ENCODE measurements at regions not wholly inside any gene's neighbourhood (a gene's known extent, or its start where the extent isn't known, plus 50 kb on each side); places are given as distances from the start of the nearest gene placed in this dataset.

DNA sequence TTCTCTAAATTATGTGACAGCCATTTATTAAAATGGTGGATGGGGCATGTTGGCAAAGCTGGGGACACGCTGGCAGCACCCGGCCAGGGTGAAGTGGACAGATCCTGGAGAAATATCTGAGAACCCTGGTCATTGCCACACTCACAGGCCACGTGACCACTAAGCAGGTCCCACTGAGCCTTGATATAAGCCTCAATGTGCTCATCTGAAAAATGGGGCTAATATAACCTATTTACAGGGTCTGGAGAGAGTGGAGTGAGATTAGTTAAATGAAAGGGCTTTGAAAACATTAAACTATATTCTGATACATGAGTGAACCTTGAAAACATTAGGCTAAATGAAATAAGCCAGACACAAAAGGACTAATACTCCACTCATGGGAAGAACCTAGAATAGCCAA lies 108.9 kb downstream of the RBFOX3 start:
- DNase-seq (ENCODE audit: low read depth), result no peak

GRCh38 chr17:79500745-79501618 lies 109.9 kb downstream of the RBFOX3 start:
- no peak for DNase-seq (ENCODE audit: low read depth)

GRCh38 chr17:79498854-79499253 lies 112.0 kb downstream of the RBFOX3 start:
- DNase-seq (ENCODE audit: low read depth), result no peak

- DNase-seq (ENCODE audit: low read depth), result no peak
Observed at GRCh38 chr17:79497777-79498348, 113.0 kb downstream of the RBFOX3 start.

DNA sequence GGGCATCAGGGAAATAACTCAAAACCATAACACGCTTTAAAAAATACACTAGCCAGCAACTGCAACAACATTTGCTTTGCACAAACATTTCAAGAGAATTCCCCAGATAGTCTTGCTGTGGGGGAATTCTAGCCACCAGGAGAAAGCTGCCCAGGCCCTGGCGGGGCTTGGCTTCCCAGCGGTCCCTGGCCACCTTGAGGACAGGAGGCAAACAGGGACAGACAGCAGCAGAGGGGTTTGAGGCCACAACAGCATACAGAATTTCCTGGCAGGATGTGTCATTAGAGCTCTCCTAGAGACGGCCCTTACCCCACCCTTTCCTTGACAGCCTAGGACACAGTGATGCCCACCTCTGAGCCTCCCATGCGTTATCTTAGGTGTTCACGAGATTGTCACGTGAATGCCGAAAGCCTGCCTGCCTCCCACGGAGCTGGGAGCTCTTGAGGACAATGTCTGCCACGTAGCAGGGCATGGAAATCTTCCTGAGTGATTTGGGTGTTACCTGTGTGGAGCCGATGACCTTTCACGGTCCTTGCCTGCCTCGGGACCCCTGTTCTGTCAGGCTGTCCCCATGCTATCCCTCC lies 114.3 kb downstream of the RBFOX3 start:
- no peak for DNase-seq (ENCODE audit: low read depth)

DNA sequence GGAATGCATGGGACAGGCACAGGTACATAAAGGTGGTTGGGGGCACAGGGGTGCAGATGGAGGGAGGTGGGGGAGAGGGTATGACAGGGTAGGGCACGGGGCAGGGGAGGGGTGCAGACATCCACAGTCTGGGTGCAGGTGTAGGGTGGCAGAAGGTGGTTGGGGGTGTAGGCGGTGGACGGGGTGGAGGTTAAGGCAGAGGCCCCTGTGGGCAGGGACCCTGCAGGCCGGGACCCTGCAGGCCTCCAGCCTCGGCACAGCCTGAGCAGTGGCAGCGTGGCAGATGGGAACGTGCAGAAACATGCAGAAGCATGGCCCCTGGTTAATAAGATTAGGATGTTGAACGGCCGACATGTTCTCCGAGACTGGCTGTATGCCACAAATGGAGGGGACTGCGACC lies 115.2 kb downstream of the RBFOX3 start:
- no peak for DNase-seq (ENCODE audit: low read depth)

GRCh38 chr17:79491006-79491405 lies 119.8 kb downstream of the RBFOX3 start:
- no peak for DNase-seq (ENCODE audit: low read depth)

- no peak for DNase-seq (ENCODE audit: low read depth)
Observed at GRCh38 chr17:79490530-79490929, 120.3 kb downstream of the RBFOX3 start.

DNA sequence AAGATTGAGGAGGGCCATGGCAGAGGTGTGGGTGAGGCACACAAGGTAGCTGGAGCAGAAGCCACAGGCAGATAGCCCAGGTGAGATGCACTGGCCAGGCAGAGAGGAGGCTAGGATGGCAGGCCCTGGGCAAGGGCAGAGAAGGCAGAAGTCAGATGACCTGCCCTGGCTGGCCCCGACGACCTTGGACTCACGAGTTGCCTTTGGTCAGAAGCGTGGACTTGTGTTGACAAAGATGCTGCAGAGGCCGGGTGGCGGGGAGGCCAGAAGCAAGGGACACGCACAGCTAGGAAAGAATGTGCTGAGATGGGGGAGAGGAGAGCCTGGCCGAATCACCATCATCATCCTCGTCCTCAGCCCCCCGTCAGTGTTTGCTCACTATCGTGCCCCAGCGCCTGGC lies 123.7 kb downstream of the RBFOX3 start:
- no peak for DNase-seq (ENCODE audit: low read depth)

DNA sequence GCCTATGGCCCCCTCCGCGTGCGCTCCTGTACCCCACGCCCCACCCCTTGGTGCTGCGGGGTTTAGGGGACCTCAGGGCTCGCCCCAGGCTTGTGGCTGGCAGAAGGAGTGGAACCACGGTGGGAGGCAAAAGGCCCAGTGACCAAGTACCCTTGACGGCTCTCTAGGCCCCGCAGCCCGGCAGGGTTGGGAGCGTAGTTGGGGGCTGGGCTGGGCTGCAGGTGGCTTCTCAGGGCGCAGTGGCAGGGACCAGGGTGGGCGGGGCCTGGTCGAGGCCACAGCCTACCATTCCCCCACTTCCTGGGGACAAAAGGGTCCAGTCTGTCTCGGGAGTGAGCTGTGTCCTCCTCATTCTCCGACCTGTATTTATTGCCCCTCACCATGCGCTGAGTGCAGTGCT lies 124.9 kb downstream of the RBFOX3 start:
- DNase-seq (ENCODE audit: low read depth), result no peak

DNA sequence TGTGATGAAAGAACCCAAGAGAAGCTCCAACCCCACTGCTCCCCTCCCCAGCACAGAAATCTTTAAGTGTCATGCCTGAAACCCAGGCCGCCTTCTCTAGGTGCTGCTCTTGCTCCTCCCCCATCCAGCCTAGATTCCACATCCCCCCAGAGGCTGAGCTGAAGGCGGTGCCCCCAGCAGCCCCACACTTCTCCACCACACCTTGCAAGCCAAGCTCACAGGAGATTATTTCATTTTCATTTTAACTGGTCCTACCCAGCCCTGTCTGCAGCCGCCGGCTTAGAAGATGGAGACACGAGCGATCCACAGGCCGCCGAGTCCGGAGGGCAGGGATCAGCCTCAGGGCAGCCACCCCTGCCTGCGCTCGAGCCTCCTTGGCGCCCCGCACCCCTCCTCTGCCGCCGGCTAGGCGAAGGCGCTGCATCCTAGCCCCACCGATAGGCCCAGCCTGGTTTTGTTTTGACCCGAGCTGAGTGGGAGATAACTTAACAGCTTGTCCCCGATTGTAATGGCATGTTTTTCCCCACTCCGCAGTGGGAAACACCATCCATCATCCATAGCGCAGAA lies 125.3 kb downstream of the RBFOX3 start:
- no peak for DNase-seq (ENCODE audit: low read depth)

GRCh38 chr17:79484600-79485418 lies 126.0 kb downstream of the RBFOX3 start:
- no peak for DNase-seq (ENCODE audit: low read depth)

DNA sequence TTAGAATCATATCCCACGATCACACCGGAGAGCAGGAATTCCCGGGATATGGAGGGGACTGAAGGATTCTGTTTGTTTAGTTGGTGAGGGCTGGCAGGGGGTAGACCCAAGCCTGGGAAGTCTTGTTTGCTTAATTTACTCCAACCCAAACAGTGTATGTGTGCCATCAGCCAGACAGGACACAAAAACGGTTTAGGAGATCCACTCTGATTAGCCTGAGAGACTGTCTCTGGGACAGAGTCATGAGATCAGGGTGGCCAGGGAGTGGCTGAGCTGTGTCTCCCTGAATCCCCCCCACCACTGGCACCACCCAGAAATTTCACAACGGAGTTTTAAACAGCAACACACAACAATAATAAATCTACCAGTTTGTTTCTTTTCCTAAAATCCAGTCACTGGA lies 127.0 kb downstream of the RBFOX3 start:
- no peak for DNase-seq (ENCODE audit: low read depth)

GRCh38 chr17:79482727-79483521 lies 127.9 kb downstream of the RBFOX3 start:
- DNase-seq (ENCODE audit: low read depth), result no peak

- no peak for DNase-seq (ENCODE audit: low read depth)
Observed at GRCh38 chr17:79479876-79480275, 131.0 kb downstream of the RBFOX3 start.

DNA sequence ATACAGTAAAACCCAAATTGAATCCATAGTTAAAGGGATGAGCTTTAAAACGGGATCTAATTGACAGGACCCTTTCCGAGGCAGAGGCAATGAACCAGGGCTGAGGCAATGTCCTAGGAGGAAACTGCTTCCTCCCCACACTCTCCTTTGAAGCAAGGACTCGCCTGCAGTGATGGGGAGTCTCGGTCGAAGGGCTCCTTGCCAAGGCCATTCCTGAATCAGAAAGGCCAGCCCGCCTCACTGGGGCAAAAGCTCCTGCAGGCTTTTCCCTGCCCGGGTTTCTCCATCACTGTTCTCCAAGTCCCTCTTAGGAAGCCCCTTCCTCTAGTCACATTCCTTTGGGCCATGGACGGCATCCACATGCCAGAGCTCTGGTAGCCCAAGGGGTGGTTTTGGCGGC lies 132.0 kb downstream of the RBFOX3 start:
- DNase-seq (ENCODE audit: low read depth), result no peak

DNA sequence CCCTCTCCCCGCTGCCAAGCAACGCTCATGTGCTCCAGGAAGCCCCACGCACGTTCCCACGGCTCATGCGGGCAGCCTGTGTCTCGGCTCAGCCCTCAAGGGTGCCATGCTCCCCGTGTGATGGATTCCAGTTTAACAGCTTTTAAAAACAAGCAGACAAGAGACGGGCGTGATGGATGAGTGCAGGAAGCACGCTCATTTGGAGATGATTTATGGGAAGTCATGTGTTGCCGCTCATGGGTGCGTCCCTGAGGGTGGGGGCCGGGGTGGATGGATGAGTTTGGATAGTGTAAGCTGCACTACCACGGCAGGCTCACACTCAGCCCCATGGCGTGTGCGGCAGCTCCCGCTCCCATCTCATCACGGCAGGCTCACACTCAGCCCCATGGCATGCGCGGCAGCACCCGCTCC lies 132.8 kb downstream of the RBFOX3 start:
- no peak for DNase-seq (ENCODE audit: low read depth)

GRCh38 chr17:79476074-79476652 lies 134.7 kb downstream of the RBFOX3 start:
- no peak for DNase-seq (ENCODE audit: low read depth)

GRCh38 chr17:79473876-79474440 lies 136.9 kb downstream of the RBFOX3 start:
- no peak for DNase-seq (ENCODE audit: low read depth)

DNA sequence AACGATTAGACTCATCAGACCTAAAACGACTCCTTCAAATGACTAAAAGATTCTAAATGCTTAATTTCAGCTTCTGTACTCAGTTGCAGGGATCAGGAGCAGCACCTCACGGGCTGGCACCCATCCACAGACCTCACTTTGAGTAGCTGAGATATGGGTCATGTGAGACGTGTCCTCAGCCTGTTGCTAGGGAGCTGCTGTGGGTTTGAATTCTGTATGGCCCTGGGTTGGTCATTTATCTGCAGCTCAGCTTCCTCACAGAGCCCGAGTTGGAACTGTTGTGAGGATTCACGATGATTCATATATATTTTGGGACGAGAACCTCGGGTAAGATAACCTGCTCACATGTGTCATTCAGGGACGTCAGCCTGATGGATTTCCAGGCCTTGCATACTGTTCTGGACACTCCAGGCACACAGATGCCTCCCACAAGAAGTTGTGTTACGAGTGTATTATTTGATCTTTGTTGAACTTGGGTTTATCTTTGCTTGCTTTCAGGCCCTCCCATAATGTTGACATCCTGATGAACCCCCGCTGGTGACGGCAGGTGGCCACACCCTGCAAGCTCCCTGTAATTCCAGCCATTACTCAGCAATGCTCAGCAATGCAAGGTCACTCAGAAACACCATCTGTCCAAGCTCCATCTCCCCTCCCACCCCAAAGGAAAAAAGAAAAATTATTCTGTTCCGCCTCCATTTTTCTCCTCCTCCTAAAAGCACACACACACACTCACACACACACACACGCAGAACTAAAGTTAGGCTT lies 137.6 kb downstream of the RBFOX3 start:
- DNase-seq (ENCODE audit: low read depth), result no peak
